ENCODE measurements at regions not wholly inside any gene's neighbourhood (a gene's known extent, or its start where the extent isn't known, plus 50 kb on each side); places are given as distances from the start of the nearest gene placed in this dataset.
"Not testable (repeated sequence)": the region's sequence is repeated elsewhere in the genome, so short reads cannot be mapped to it uniquely, and the experiment has no call there.

GRCh38 chr5:163162645-163163044 is 274.8 kb upstream of the CCNG1 start:
- DNase-seq (ENCODE audit: low read depth in 2 of 2), result no peak

- no peak for DNase-seq (ENCODE audit: low read depth in 2 of 2)
These were observed 273.5 kb upstream of the CCNG1 start for GRCh38 chr5:163163858-163164257.

- no peak for DNase-seq (ENCODE audit: low read depth in 2 of 2)
These were observed 272.1 kb upstream of the CCNG1 start for GRCh38 chr5:163165277-163165676.

GRCh38 chr5:163170161-163170560 is 267.2 kb upstream of the CCNG1 start:
- DNase-seq (ENCODE audit: low read depth in 2 of 2), result not testable (repeated sequence)

GRCh38 chr5:163172540-163173338 is 264.7 kb upstream of the CCNG1 start:
- no peak for DNase-seq (ENCODE audit: low read depth in 2 of 2)

- DNase-seq (ENCODE audit: low read depth in 2 of 2), result no peak
These were observed 259.4 kb upstream of the CCNG1 start for GRCh38 chr5:163177971-163178370.

- DNase-seq (ENCODE audit: low read depth in 2 of 2), result no peak
These were observed 252.1 kb upstream of the CCNG1 start for GRCh38 chr5:163185315-163185714.

GRCh38 chr5:163189023-163189553 is 248.3 kb upstream of the CCNG1 start:
- no peak for DNase-seq (ENCODE audit: low read depth in 2 of 2)

- DNase-seq (ENCODE audit: low read depth in 2 of 2), result no peak
These were observed 247.1 kb upstream of the CCNG1 start for GRCh38 chr5:163190283-163190682.

GRCh38 chr5:163190784-163191183 is 246.6 kb upstream of the CCNG1 start:
- DNase-seq (ENCODE audit: low read depth in 2 of 2), result no peak

- no peak for DNase-seq (ENCODE audit: low read depth in 2 of 2)
These were observed 243.5 kb upstream of the CCNG1 start for GRCh38 chr5:163193886-163194285.

GRCh38 chr5:163205645-163206044 is 231.8 kb upstream of the CCNG1 start:
- DNase-seq (ENCODE audit: low read depth in 2 of 2), result no peak

- DNase-seq (ENCODE audit: low read depth in 2 of 2), result no peak
These were observed 215.8 kb upstream of the CCNG1 start for GRCh38 chr5:163221581-163221980.

GRCh38 chr5:163222982-163223381 is 214.4 kb upstream of the CCNG1 start:
- no peak for DNase-seq (ENCODE audit: low read depth in 2 of 2)

- DNase-seq (ENCODE audit: low read depth in 2 of 2), result no peak
These were observed 192.9 kb upstream of the CCNG1 start for GRCh38 chr5:163244445-163244987.

GRCh38 chr5:163245584-163245983 is 191.8 kb upstream of the CCNG1 start:
- DNase-seq (ENCODE audit: low read depth in 2 of 2), result no peak

GRCh38 chr5:163248333-163248732 is 189.1 kb upstream of the CCNG1 start:
- DNase-seq (ENCODE audit: low read depth in 2 of 2), result no peak

- DNase-seq (ENCODE audit: low read depth in 2 of 2), result no peak
These were observed 188.5 kb upstream of the CCNG1 start for GRCh38 chr5:163248871-163249270.

GRCh38 chr5:163252950-163253349 is 184.4 kb upstream of the CCNG1 start:
- no peak for DNase-seq (ENCODE audit: low read depth in 2 of 2)

- no peak for DNase-seq (ENCODE audit: low read depth in 2 of 2)
These were observed 177.9 kb upstream of the CCNG1 start for GRCh38 chr5:163259495-163259894.

GRCh38 chr5:163260471-163260870 is 176.9 kb upstream of the CCNG1 start:
- no peak for DNase-seq (ENCODE audit: low read depth in 2 of 2)

GRCh38 chr5:163260961-163261360 is 176.4 kb upstream of the CCNG1 start:
- DNase-seq (ENCODE audit: low read depth in 2 of 2), result no peak

GRCh38 chr5:163261647-163262269 is 175.6 kb upstream of the CCNG1 start:
- no peak for DNase-seq (ENCODE audit: low read depth in 2 of 2)
